Lower leg skin (tissue), 4 donors: ENCODE measurements at regions not wholly inside any gene's neighbourhood (a gene's known extent, or its start where the extent isn't known, plus 50 kb on each side); places are given as distances from the start of the nearest gene placed in this dataset.

Experiments used
- DNase-seq, 2 donors: peaks; one replicate each; pipeline ENCODE4 v3.0.0-alpha.2; 2019; ENCODE audit warnings: low spot score in 2 of 2
- H3K4me3 ChIP-seq: fragments of 200-600 bp; sonication (generic); 2 replicates; pipeline ENCODE4 v1.5.1; 2017; ENCODE audit warnings: mild to moderate bottlenecking, low read depth; ENCODE audit not compliant: poor library complexity, severe bottlenecking
- POLR2A ChIP-seq, 2 donors: fragments of 450-650 bp; IDR thresholded peaks; one replicate each; pipeline ENCODE4 v1.6.1; 2016 to 2017; ENCODE audit warnings: antibody characterized with exemption in 2 of 2, mild to moderate bottlenecking in 1 of 2, moderate library complexity in 1 of 2
- WGBS, 2 donors: methylation state at CpG; one replicate each; pipeline ENCODE4 v1.1.5; 2018; 5-methylcytosine and 5-hydroxymethylcytosine counted together
- intact Hi-C: fragments of 100-400 bp; cut with DNase I; formaldehyde crosslinking; loops from one replicate; pipeline ENCODE4 v1.15.0; 2023; ENCODE audit warnings: low total_unique reads
- TF ChIP-seq, protein P1 (sequence below), 3 donors: fragments of 450-650 bp; IDR thresholded peaks; one replicate each; pipeline ENCODE4 v1.5.1; 2016; ENCODE audit warnings: antibody characterized with exemption in 3 of 3, mild to moderate bottlenecking in 3 of 3, moderate library complexity in 2 of 3

DNA sequence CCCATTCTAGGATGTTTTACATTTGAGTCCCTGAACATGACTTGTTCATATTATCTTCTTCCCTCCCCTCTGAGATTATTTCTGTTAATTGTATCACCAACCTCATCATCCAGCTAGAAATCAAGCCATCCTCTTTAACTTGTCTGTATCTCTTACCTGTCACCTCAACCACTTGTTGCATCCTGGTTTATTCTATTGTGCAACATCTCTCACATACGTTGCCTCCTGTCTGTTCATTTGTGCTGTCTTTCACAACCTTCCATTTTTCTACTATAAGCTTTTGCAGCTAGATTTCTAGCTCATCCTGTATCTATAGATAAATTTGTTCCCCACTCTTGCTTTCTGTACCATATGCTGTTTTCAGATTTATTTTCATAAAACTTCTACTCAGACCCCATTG is 183.7 kb downstream of the MCHR2 start:
- intact Hi-C loops: no loop called here
- WGBS, 2 donors: 65 to 85% methylated on average over 1 of the region's 1 CpG
- TF ChIP-seq, protein P1, sequence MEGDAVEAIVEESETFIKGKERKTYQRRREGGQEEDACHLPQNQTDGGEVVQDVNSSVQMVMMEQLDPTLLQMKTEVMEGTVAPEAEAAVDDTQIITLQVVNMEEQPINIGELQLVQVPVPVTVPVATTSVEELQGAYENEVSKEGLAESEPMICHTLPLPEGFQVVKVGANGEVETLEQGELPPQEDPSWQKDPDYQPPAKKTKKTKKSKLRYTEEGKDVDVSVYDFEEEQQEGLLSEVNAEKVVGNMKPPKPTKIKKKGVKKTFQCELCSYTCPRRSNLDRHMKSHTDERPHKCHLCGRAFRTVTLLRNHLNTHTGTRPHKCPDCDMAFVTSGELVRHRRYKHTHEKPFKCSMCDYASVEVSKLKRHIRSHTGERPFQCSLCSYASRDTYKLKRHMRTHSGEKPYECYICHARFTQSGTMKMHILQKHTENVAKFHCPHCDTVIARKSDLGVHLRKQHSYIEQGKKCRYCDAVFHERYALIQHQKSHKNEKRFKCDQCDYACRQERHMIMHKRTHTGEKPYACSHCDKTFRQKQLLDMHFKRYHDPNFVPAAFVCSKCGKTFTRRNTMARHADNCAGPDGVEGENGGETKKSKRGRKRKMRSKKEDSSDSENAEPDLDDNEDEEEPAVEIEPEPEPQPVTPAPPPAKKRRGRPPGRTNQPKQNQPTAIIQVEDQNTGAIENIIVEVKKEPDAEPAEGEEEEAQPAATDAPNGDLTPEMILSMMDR (IDR thresholded peaks at IDR 0.05): no peak
- peak in 1 of 2 donors; percentile 5 for TF ChIP-seq POLR2A (IDR thresholded peaks at IDR 0.05)
- no peak overlapping the region for H3K4me3 ChIP-seq
- no peak for DNase-seq

- TF ChIP-seq, protein P1 (IDR thresholded peaks at IDR 0.05): no peak
- no peak for TF ChIP-seq POLR2A (IDR thresholded peaks at IDR 0.05)
- DNase-seq: no peak
- intact Hi-C loops: no loop called here
- no peak overlapping the region for H3K4me3 ChIP-seq
- WGBS, 2 donors: 83 to 86% methylated on average over 3 of the region's 3 CpGs
These were observed 182.9 kb downstream of the MCHR2 start for GRCh38 chr6:99810942-99811620.

GRCh38 chr6:99811636-99812035 is 182.4 kb downstream of the MCHR2 start:
- TF ChIP-seq, protein P1 (IDR thresholded peaks at IDR 0.05): no peak
- no peak for TF ChIP-seq POLR2A (IDR thresholded peaks at IDR 0.05)
- intact Hi-C loops: no loop called here
- no peak for DNase-seq
- no peak overlapping the region for H3K4me3 ChIP-seq
- WGBS, 2 donors: 70 to 89% methylated on average over 1 of the region's 1 CpG

- WGBS, 2 donors: 0 to 30% methylated on average over 1 of the region's 1 CpG
- H3K4me3 ChIP-seq: no peak overlapping the region
- no peak for TF ChIP-seq POLR2A (IDR thresholded peaks at IDR 0.05)
- TF ChIP-seq, protein P1 (IDR thresholded peaks at IDR 0.05): no peak
- intact Hi-C loops: no loop called here
- DNase-seq: no peak
These were observed 180.5 kb downstream of the MCHR2 start for GRCh38 chr6:99813565-99813964.

GRCh38 chr6:99814230-99814928 is 179.6 kb downstream of the MCHR2 start:
- H3K4me3 ChIP-seq: no peak overlapping the region
- intact Hi-C loops: no loop called here
- 65 to 77% methylated on average over 6 of the region's 6 CpGs for WGBS, 2 donors
- DNase-seq: no peak
- TF ChIP-seq, protein P1 (IDR thresholded peaks at IDR 0.05): no peak
- no peak for TF ChIP-seq POLR2A (IDR thresholded peaks at IDR 0.05)
